NCI-H2196 (cell line): ENCODE measurements at regions not wholly inside any gene's neighbourhood (a gene's known extent, or its start where the extent isn't known, plus 50 kb on each side); places are given as distances from the start of the nearest gene placed in this dataset.
A peak's percentile ranks its signal among the peaks of the same experiment; 100 is the strongest.
"Not testable (repeated sequence)": the region's sequence is repeated elsewhere in the genome, so short reads cannot be mapped to it uniquely, and the experiment has no call there.

Experiments
- DNase-seq: peaks from one replicate; lab custom pipeline; 2025; ENCODE audit not compliant: unreplicated experiment; lab: John Stamatoyannopoulos, UW

DNA sequence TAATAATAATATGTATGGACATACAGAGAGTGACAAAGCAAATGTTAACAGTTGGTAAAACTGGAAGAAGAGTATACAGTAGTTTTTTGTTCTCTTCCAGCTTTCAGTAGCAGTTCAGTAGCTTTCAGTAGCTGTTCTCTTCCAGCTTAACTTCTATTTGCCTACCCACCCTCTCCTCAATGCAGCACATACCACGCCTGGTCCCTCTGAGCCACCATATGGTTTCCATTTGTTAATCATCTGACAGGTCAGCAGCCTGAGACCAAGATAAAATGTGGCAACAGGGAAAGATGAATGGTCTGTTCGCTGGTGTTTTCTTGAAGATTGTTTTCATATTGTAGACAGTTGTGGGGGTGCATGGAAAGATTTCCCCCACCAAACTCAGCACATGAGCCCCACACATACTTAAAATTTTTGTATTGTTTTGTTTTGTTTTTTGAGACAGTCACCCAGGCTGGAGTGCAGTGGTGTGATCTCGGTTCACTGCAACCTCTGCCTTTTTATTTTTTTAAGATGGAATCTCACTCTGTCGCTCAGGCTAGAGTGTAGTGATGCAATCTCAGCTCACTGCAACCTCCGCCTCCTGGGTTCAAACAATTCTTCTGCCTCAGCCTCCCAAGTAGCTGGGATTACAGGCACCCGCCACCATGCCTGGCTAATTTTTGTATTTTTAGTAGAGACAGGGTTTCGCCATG, 56.8 kb downstream of the ATP6V0E2 start:
- not testable (repeated sequence) for DNase-seq

GRCh38 chr7:149933776-149934175, 60.0 kb downstream of the ATP6V0E2 start:
- not testable (repeated sequence) for DNase-seq

DNA sequence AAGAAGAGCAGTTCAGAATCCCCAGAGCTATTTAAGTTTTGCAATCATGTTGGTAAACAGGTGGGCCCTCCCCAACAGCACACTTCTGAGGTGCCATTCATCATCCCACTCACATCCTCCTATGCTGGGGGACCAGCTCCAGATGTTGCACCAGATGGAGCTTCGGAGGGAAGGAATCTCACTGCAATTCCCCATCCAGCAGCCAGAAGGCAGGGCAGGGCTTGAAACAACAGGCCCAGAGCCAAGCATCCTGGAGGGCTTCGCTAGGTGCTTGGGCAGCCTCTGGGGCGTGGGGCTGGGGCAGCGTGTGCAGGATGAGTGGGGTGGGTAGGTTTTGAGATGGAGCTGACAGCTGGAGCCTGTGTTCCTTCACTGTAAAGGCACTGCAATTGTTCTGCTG, 73.6 kb downstream of the ATP6V0E2 start:
- not testable (repeated sequence) for DNase-seq

- DNase-seq = not testable (repeated sequence)
Measured at GRCh38 chr7:149948444-149948843, 74.7 kb downstream of the ATP6V0E2 start.

DNA sequence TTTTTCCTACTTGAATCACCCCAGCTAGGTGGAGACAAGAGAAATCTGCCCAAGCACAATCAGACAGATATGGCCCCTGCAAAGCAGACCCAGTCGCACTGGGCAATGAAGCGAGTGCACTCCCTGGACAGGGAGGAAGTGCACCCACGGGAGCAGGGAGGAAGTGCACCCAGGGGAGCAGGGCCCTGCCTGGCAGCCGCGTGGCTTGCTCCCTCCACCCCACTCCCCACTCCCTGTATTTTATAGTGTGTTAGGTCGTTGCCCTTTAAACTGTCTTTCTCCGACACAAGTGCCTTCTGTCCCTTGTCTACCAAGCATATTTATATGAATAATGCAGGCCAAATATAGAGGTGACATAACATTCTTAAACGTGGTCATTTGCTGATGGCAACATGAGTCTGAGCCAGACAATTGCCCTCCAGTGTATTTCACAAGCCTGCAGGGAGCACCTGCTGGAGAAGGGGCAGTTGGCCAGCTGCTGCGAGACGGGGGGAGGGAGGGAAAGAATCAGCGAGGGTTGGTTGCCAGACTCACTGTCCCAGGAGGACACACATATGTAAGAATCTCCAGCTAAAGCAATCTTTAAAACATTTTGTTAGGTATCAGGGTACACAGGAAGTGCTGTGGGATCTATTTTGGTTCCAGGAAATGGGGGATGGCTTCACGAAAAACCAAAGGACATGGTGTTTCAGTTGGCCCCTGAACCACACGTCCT, 76.3 kb downstream of the ATP6V0E2 start:
- DNase-seq = peak; percentile 9

GRCh38 chr7:149950578-149950924, 76.8 kb downstream of the ATP6V0E2 start:
- not testable (repeated sequence) for DNase-seq

GRCh38 chr7:149951579-149951978, 77.8 kb downstream of the ATP6V0E2 start:
- DNase-seq = not testable (repeated sequence)

GRCh38 chr7:149958880-149959279, 85.1 kb downstream of the ATP6V0E2 start:
- peak; percentile 2 for DNase-seq

DNA sequence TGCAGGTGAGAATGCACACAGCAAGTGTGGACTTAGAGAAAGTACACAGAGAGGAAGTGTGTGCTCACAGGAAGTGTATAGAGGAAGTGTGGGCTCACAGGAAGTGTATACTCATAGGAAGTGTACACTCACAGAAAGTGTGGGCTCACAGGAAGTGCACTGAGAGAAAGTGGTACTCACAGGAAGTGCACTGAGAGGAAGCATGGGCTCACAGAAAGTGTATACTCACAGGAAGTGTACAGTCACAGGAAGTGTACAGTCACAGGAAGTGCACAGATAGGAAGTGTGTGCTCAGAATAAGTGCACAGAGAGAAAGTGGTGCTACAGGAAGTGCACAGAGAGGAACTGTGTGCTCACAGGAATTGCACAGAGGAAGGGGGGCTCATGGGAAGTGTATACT, 87.1 kb downstream of the ATP6V0E2 start:
- not testable (repeated sequence) for DNase-seq

DNA sequence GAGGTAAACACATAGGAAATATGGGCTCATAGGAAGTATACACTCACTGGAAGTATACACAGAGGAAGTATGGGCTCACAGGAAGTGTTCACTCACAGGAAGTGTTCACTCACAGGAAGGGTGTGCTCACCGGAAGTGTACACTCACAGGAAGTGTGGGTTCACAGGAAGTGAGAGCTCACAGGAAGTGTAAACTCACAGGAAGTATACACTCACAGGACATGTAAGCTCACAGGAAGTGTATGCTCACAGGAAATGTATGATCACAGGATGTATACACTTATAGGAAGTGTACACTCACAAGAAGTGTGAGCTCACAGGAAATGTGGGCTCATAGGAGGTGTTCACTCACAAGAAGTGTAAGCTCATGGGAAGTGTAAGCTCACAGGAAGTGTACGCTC, 88.1 kb downstream of the ATP6V0E2 start:
- DNase-seq = not testable (repeated sequence)

DNA sequence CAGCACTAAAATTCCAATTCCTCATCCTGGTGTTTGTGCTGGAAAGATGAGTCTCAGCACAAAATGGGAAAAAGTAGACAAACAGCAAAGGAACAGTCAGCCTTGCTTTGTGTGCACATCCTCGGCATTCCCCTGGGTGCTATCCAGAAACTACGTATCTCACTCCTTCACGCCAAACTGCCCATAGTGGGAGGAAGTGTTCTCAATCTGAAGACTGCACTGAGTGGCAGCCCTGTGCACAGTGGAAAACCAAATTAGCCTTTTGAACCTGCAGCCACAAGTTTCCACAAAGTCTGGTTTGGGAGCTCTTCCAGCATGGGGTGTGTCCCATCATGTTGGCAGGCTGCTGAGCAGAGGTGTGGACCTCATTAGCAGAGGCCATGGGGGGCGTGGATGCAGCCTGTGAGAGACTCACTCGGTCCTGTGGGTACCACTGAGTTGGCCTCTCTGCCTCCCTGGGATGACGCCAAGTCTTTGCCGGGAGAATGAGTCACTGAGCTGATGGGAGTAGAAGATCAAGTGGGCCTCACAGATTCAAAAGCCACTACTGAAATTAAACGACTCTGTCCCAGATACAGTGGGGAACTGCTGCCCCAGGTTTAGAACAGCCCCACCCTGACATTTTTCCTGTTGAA, 89.0 kb downstream of the ATP6V0E2 start:
- DNase-seq = peak; percentile 11

DNA sequence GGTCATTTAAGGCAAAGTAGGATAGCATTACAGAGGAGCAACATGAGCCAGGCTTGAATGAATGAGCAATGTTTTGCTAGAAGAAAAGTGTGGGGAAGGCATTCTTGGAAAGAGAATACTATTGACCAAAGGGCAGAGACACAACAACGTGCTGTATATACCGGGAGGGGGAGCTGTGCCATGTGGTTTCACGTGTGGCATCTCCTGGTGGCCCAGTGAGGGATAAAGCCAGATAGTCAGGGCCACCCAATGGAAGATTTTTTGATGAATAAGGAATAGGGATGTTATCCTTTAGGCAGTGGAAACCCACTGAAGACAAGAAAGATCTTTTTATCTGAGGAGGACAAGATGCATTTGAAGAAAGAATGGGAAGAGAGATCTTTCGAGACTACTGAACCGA, 90.2 kb downstream of the ATP6V0E2 start:
- DNase-seq = not testable (repeated sequence)

DNA sequence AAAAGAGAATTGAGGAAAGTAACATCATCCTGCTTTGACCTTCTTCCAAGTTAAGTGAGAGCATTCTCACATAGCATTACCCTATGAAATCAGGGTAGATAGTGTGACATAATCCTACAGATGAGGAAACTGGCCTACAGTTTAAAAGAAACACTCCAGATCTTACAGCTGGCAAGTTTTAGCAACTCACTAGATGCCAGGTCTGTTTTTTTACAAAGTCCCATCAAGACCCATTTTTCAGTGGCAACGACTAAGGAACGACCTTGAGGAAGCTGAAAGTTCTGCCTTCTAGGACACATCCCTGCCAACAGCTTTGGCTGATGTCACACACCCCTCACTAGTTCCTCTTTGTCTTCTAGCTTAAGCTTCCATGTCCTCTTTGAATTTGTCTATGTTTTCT, 92.7 kb downstream of the ATP6V0E2 start:
- DNase-seq = not testable (repeated sequence)

DNA sequence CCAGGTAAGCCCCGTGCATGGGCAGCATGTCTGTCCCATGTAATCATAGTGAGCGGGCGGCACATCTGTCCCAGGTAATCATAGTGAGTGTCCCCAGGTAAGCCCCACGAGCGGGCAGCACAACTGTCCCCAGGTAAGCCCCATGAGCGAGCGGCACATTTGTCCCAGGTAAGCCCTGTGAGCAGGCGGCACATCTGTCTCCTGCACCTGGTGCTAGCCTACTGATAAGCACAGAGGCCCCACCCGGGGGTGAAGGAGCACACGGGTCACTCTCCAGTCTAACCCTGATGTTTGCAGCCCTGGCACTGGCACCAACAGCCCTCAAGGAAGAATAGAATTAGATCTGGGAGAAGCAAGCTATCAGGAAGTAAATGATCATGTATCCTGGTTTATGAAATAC, 99.2 kb downstream of the ATP6V0E2 start:
- DNase-seq = not testable (repeated sequence)

- not testable (repeated sequence) for DNase-seq
Measured at GRCh38 chr7:149973681-149974080, 99.9 kb downstream of the ATP6V0E2 start.

GRCh38 chr7:149975608-149976007, 101.8 kb downstream of the ATP6V0E2 start:
- DNase-seq = not testable (repeated sequence)

DNA sequence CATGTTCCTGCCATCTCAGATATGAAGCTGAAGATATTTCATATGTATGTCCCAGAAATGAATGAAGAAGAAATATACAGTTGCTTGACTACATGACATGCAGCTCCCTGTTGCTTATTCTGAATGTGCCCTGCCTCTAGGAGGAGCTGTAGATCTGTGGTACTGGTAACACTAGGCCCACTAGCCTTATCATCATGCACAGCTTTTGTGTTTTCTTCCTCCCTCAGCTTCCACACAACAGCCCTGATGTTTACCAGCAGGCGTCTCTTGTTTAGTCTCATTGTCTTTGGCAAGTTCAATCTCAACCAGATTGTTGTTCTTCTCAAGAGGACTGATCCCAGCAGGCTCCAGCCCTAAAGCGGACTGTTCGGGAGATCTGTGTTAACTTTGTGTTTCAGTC, 104.8 kb downstream of the ATP6V0E2 start:
- not testable (repeated sequence) for DNase-seq

- DNase-seq = not testable (repeated sequence)
Measured at GRCh38 chr7:149978944-149979343, 105.2 kb downstream of the ATP6V0E2 start.

DNA sequence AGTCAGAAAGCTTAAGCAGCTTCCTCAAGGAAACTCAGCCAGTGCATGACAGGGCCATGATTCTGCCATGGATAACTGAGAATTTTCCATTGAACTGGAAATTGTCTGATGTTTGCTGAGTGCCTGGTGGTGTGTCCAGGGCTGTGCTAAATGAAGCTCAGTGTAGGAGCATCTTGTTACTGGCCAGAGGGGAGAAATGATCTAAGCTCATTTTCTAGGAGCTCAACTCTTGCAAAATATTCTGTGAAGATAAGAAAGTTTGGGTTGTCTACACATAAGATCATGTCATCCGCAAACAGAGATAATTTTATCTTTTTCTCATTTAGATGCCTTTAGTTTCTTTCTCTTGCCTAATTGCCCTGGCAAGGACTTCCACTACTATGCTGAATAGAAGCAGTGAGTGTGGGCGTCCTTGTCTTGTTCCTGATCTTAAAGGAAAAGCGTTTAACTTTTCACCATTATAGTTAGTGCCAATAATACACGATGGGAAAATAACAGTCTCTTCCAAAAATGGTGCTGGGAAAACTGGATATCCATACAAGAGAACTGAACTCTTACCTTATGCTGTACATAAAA, 108.9 kb downstream of the ATP6V0E2 start:
- not testable (repeated sequence) for DNase-seq

- DNase-seq = not testable (repeated sequence)
Measured at GRCh38 chr7:149986866-149987265, 113.1 kb downstream of the ATP6V0E2 start.

GRCh38 chr7:149991652-149992302, 118.0 kb downstream of the ATP6V0E2 start:
- not testable (repeated sequence) for DNase-seq
